ENCODE measurements at regions not wholly inside any gene's neighbourhood (a gene's known extent, or its start where the extent isn't known, plus 50 kb on each side); places are given as distances from the start of the nearest gene placed in this dataset.

GRCh38 chr12:64965920-64966319, 141.5 kb downstream of the TBC1D30 start:
- no peak for TF ChIP-seq CTCF (conservative IDR thresholded peaks at IDR 0.05)
- no peak for DNase-seq (ENCODE audit: low read depth, low spot score)

GRCh38 chr12:64968989-64969819, 144.8 kb downstream of the TBC1D30 start:
- no peaks in the 10 kb centered on the region for H3K27me3 Mint-ChIP-seq (ENCODE audit: low read depth)
- H3K9me3 Mint-ChIP-seq, result peaks cover 10% of the 10 kb centered on the region
- H3K27ac Mint-ChIP-seq (ENCODE audit: unreplicated experiment), result peak overlapping the region; percentile 39
- DNase-seq (ENCODE audit: low read depth, low spot score), result no peak
- no peaks in the 10 kb centered on the region for H3K36me3 Mint-ChIP-seq (ENCODE audit: low read depth)
- H3K4me1 Mint-ChIP-seq, result peaks cover 13% of the 10 kb centered on the region
- H3K4me3 Mint-ChIP-seq, result peak overlapping the region; percentile 12
- no peak for TF ChIP-seq CTCF (conservative IDR thresholded peaks at IDR 0.05)

More at GRCh38 chr12:64965920-64966319, 141.5 kb downstream of the TBC1D30 start:
- Mint-ChIP-seq H3K27ac (ENCODE audit: unreplicated experiment) (no peak overlapping the region), H3K27me3 (ENCODE audit: low read depth) (no peaks in the 10 kb centered on the region), H3K4me1 (peaks cover 13% of the 10 kb centered on the region), H3K36me3 (ENCODE audit: low read depth) (peaks cover 6% of the 10 kb centered on the region), H3K9me3 (peaks cover 11% of the 10 kb centered on the region), H3K4me3 (no peak overlapping the region)

- peaks cover 6% of the 10 kb centered on the region for H3K9me3 Mint-ChIP-seq
- DNase-seq (ENCODE audit: low read depth, low spot score), result no peak
Observed at GRCh38 chr12:64976131-64976530, 145.0 kb downstream of the WIF1 start.

GRCh38 chr12:64983771-64984278, 137.3 kb downstream of the WIF1 start:
- no peak overlapping the region for H3K27ac Mint-ChIP-seq (ENCODE audit: unreplicated experiment)
- H3K4me3 Mint-ChIP-seq, result no peak overlapping the region
- peaks cover 8% of the 10 kb centered on the region for H3K9me3 Mint-ChIP-seq
- H3K27me3 Mint-ChIP-seq (ENCODE audit: low read depth), result peaks cover 4% of the 10 kb centered on the region
- peaks cover 3% of the 10 kb centered on the region for H3K36me3 Mint-ChIP-seq (ENCODE audit: low read depth)
- no peaks in the 10 kb centered on the region for H3K4me1 Mint-ChIP-seq
- no peak for TF ChIP-seq CTCF (conservative IDR thresholded peaks at IDR 0.05)
- no peak for DNase-seq (ENCODE audit: low read depth, low spot score)

More at GRCh38 chr12:64976131-64976530, 145.0 kb downstream of the WIF1 start:
- Mint-ChIP-seq H3K27ac (ENCODE audit: unreplicated experiment) (no peak overlapping the region), H3K4me3 (no peak overlapping the region), H3K27me3 (ENCODE audit: low read depth) (peaks cover 5% of the 10 kb centered on the region), H3K4me1 (no peaks in the 10 kb centered on the region), H3K36me3 (ENCODE audit: low read depth) (peaks cover 3% of the 10 kb centered on the region)
- TF ChIP-seq CTCF (conservative IDR thresholded peaks at IDR 0.05), result no peak

GRCh38 chr12:64991121-64991611, 129.9 kb downstream of the WIF1 start:
- Mint-ChIP-seq H3K27ac (ENCODE audit: unreplicated experiment) (no peak overlapping the region), H3K9me3 (peaks cover 5% of the 10 kb centered on the region), H3K36me3 (ENCODE audit: low read depth) (no peaks in the 10 kb centered on the region), H3K4me3 (no peak overlapping the region), H3K4me1 (peaks cover 19% of the 10 kb centered on the region), H3K27me3 (ENCODE audit: low read depth) (no peaks in the 10 kb centered on the region)
- no peak for DNase-seq (ENCODE audit: low read depth, low spot score)
- TF ChIP-seq CTCF (conservative IDR thresholded peaks at IDR 0.05), result no peak
